Neuronal stem cell (in vitro differentiated cells): ENCODE measurements at regions not wholly inside any gene's neighbourhood (a gene's known extent, or its start where the extent isn't known, plus 50 kb on each side); places are given as distances from the start of the nearest gene placed in this dataset.
A peak's percentile ranks its signal among the peaks of the same experiment; 100 is the strongest.

Experiments used
- DNase-seq: peaks from one replicate; pipeline ENCODE4 v3.0.0-alpha.2; 2013; ENCODE audit warnings: low spot score
- H2AFZ ChIP-seq: one replicate; pipeline ENCODE4 v1.6.1; 2013; ENCODE audit warnings: mild to moderate bottlenecking, low read length, inconsistent platforms
- H2AK5ac ChIP-seq: 2 replicates; pipeline ENCODE4 v1.6.1; 2013; ENCODE audit warnings: low read depth, mild to moderate bottlenecking, inconsistent platforms, low read length, moderate library complexity, mixed read lengths
- H2BK120ac ChIP-seq: 2 replicates; pipeline ENCODE4 v1.6.1; 2013; ENCODE audit warnings: low read depth, mild to moderate bottlenecking, inconsistent platforms, low read length, moderate library complexity, mixed read lengths
- H2BK12ac ChIP-seq: one replicate; pipeline ENCODE4 v1.6.1; 2013; ENCODE audit warnings: low read length, inconsistent platforms
- H2BK15ac ChIP-seq: 2 replicates; pipeline ENCODE4 v1.6.1; 2013; ENCODE audit warnings: mild to moderate bottlenecking, low read length, inconsistent platforms, mixed read lengths
- H2BK5ac ChIP-seq: one replicate; pipeline ENCODE4 v1.6.1; 2013; ENCODE audit warnings: inconsistent platforms, mild to moderate bottlenecking, low read length, moderate library complexity
- H3K14ac ChIP-seq: one replicate; pipeline ENCODE4 v1.6.1; 2013; ENCODE audit warnings: low read length, inconsistent platforms
- H3K18ac ChIP-seq: 2 replicates; pipeline ENCODE4 v1.6.1; 2013; ENCODE audit warnings: low read length, inconsistent platforms
- H3K23ac ChIP-seq: 2 replicates; pipeline ENCODE4 v1.6.1; 2013; ENCODE audit warnings: low read depth, mild to moderate bottlenecking, mixed read lengths, low read length, inconsistent platforms; ENCODE audit not compliant: poor library complexity
- H3K27ac ChIP-seq: replicated peaks from 3 replicates; pipeline ENCODE4 v1.5.1; 2013; ENCODE audit warnings: low read length, inconsistent platforms
- H3K27me3 ChIP-seq, 3 experiments: 2 replicates each; pipeline ENCODE4 v1.6.1; 2013; ENCODE audit warnings: low read length in 3 of 3, mild to moderate bottlenecking in 2 of 3, inconsistent platforms in 1 of 3, low read depth in 1 of 3, mixed read lengths in 1 of 3, moderate library complexity in 1 of 3; ENCODE audit not compliant: control insufficient read depth in 3 of 3, insufficient read depth in 3 of 3
- H3K36me3 ChIP-seq, 2 donors: replicated peaks in 1 of 2; 2 replicates each; pipeline ENCODE4 v1.6.1; 2013; ENCODE audit warnings: low read length in 2 of 2; ENCODE audit not compliant: control insufficient read depth in 2 of 2, insufficient read depth in 2 of 2
- H3K4ac ChIP-seq: 2 replicates; pipeline ENCODE4 v1.6.1; 2013; ENCODE audit warnings: inconsistent platforms, mild to moderate bottlenecking, low read length, moderate library complexity
- H3K4me1 ChIP-seq, 2 donors: 1 replicate in 1 of 2; 2 replicates in 1 of 2; pipeline ENCODE4 v1.6.1; 2013; ENCODE audit warnings: low read length in 2 of 2, low read depth in 1 of 2; ENCODE audit not compliant: control insufficient read depth in 2 of 2, insufficient read depth in 1 of 2
- H3K4me2 ChIP-seq: one replicate; pipeline ENCODE4 v1.6.1; 2013; ENCODE audit warnings: mild to moderate bottlenecking, low read length, inconsistent platforms; ENCODE audit not compliant: insufficient read depth, poor library complexity, severe bottlenecking
- H3K4me3 ChIP-seq, 2 donors: 2 replicates each; pipeline ENCODE4 v1.5.1; 2013; ENCODE audit warnings: low read length in 2 of 2, mild to moderate bottlenecking in 2 of 2, inconsistent platforms in 1 of 2, moderate library complexity in 1 of 2
- H3K79me1 ChIP-seq: one replicate; pipeline ENCODE4 v1.6.1; 2013; ENCODE audit warnings: low read depth, mild to moderate bottlenecking, inconsistent platforms, low read length, moderate library complexity
- H3K9ac ChIP-seq: one replicate; pipeline ENCODE4 v1.6.1; 2013; ENCODE audit warnings: mild to moderate bottlenecking, low read depth, low read length, inconsistent platforms; ENCODE audit not compliant: poor library complexity
- H3K9me3 ChIP-seq, 2 donors: replicated peaks in 1 of 2; 2 replicates each; pipeline versions ENCODE3 to v1.6.1; 2013; ENCODE audit warnings: low read length in 2 of 2, mild to moderate bottlenecking in 2 of 2, inconsistent platforms in 1 of 2, low read depth in 1 of 2, mixed read lengths in 1 of 2, moderate library complexity in 1 of 2; ENCODE audit not compliant: control insufficient read depth in 2 of 2, insufficient read depth in 1 of 2
- H4K8ac ChIP-seq: one replicate; pipeline ENCODE4 v1.6.1; 2013; ENCODE audit warnings: low read depth, mild to moderate bottlenecking, inconsistent platforms, low read length, moderate library complexity
- H4K91ac ChIP-seq: one replicate; pipeline ENCODE4 v1.6.1; 2013; ENCODE audit warnings: low read length, low read depth, mild to moderate bottlenecking, inconsistent platforms; ENCODE audit not compliant: poor library complexity
- WGBS, 2 donors: extraction: QIAGEN DNeasy Blood & Tissue Kit; methylation state at CpG; one replicate each; pipeline ENCODE4 v1.1.7; 2013; ENCODE audit warnings: missing lambda C conversion rate in 2 of 2, mixed read lengths in 1 of 2; ENCODE audit not compliant: insufficient read length in 2 of 2, insufficient replicate concordance in 1 of 2; ENCODE audit errors: extremely low coverage in 2 of 2; 5-methylcytosine and 5-hydroxymethylcytosine counted together

DNA sequence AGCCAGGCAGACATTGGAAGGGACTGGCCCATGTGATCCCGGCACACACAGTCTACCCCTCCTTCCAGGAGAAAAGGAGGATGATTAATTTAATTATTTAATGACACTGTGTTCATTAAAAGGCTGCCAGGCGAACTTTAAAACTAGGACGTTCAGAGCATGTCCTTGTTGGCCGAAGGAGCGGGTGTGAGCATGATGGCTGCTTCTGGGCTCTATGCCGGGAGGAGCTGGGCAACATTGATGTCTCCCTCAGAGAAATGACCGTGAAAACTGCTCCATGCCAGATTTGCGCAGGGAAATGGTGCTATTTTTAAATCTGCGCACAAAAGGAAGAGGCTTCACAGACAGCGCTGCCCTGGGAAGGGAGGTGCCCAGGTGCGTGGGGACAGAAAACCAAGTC, 284.9 kb upstream of the IRX4 start:
- no peaks in the 10 kb centered on the region for H3K27me3 ChIP-seq
- H3K79me1 ChIP-seq, result no peaks in the 10 kb centered on the region
- H4K8ac ChIP-seq, result no peak overlapping the region
- H3K4me1 ChIP-seq, result peaks cover 0 to 17% of the 10 kb centered on the region in 2 donors
- H2AFZ ChIP-seq, result no peak overlapping the region
- H2BK12ac ChIP-seq, result no peak overlapping the region
- H2BK15ac ChIP-seq, result no peak overlapping the region
- no peak overlapping the region for H2AK5ac ChIP-seq
- no peak overlapping the region for H3K14ac ChIP-seq
- no peak overlapping the region for H3K4me3 ChIP-seq
- no peak for DNase-seq
- no peak overlapping the region for H2BK120ac ChIP-seq
- H2BK5ac ChIP-seq, result no peak overlapping the region
- no peak overlapping the region for H3K4ac ChIP-seq
- H3K27ac ChIP-seq, result no peak overlapping the region
- no peaks in the 10 kb centered on the region for H3K9me3 ChIP-seq
- H3K36me3 ChIP-seq, result no peaks in the 10 kb centered on the region
- no CpG with 5 or more reads among the region's 11 CpGs for WGBS, 2 donors
- H3K23ac ChIP-seq, result no peak overlapping the region
- H3K9ac ChIP-seq, result no peak overlapping the region
- H3K4me2 ChIP-seq, result no peak overlapping the region
- H4K91ac ChIP-seq, result no peak overlapping the region
- no peak overlapping the region for H3K18ac ChIP-seq

DNA sequence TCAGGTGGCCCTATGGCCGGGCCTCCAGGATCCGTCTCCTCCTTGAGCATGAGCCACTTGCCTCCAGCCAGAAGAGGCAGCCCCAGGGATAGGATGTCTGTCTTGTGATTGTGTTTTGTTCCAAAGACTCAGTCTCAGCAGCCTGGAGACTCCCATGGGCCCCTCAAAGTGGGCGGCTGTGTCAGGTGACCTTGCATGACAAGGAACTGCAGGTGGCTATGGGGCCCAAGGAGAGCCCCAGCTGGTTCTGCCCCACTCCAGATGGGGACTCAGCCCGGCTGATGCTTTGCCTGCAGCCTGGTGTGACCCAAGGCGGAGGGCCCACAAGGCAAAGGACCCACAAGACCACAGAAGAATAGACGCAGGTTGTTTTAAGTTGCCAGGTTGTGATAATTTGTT, 284.3 kb upstream of the IRX4 start:
- no CpG with 5 or more reads among the region's 6 CpGs for WGBS, 2 donors
- Histone ChIP-seq H2BK120ac (no peak overlapping the region), H2BK5ac (no peak overlapping the region), H4K91ac (no peak overlapping the region), H4K8ac (no peak overlapping the region), H3K14ac (no peak overlapping the region), H3K23ac (no peak overlapping the region), H3K9me3 (no peaks in the 10 kb centered on the region), H3K18ac (peak overlapping the region; percentile 71), H2AK5ac (peak overlapping the region; percentile 15), H3K9ac (no peak overlapping the region), H2AFZ (peak overlapping the region; percentile 33), H2BK12ac (no peak overlapping the region), H3K36me3 (no peaks in the 10 kb centered on the region), H3K27ac (no peak overlapping the region), H2BK15ac (no peak overlapping the region), H3K4me3 (no peak overlapping the region), H3K79me1 (no peaks in the 10 kb centered on the region), H3K4me1 (peaks cover 0 to 17% of the 10 kb centered on the region in 2 donors), H3K27me3 (no peaks in the 10 kb centered on the region), H3K4me2 (no peak overlapping the region), H3K4ac (no peak overlapping the region)
- DNase-seq, result no peak

DNA sequence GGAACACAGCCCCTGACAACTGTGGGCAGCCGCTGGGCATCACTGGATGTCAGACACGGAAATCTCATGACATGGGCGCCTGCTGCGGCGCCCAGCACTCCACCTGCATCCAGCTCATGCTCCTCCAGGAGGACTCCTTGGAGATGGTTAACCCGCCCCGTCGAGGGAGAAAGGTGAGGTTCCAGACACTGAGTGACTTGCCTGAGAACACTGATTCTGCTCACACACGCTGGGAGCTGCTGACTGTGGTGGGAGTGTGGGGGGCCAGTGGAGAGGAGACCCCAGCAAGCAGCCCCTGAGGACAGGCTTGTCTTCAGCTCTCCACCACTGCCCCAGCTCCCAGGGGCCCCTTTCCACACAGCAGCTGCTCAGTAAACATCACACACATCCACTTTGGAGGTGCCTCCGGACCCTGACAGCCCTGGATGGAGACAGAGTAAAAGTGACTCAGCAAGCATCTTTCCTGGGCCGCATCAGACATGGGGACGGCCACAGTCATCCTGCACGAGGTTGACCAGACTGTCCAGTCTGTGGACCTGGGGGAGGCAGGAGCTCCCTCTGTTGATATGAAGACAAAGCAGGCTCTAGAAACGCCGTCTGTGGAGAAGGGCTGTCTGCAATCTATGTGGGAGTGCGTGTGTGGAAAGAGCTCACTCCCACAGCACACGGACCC, 283.7 kb upstream of the IRX4 start:
- no peak for DNase-seq
- H3K14ac ChIP-seq, result no peak overlapping the region
- no peaks in the 10 kb centered on the region for H3K79me1 ChIP-seq
- H2BK120ac ChIP-seq, result no peak overlapping the region
- H2BK15ac ChIP-seq, result no peak overlapping the region
- peak overlapping the region; percentile 30 for H2BK12ac ChIP-seq
- H3K9me3 ChIP-seq, result no peaks in the 10 kb centered on the region
- H3K27me3 ChIP-seq, result no peaks in the 10 kb centered on the region
- no peak overlapping the region for H3K9ac ChIP-seq
- no peak overlapping the region for H4K91ac ChIP-seq
- no peak overlapping the region for H3K4ac ChIP-seq
- peaks cover 0 to 15% of the 10 kb centered on the region in 2 donors for H3K4me1 ChIP-seq
- no peak overlapping the region for H3K4me3 ChIP-seq
- H2AK5ac ChIP-seq, result peak overlapping the region; percentile 29
- WGBS, 2 donors, result no CpG with 5 or more reads among the region's 17 CpGs
- H3K18ac ChIP-seq, result peak overlapping the region; percentile 71
- peak overlapping the region; percentile 33 for H2AFZ ChIP-seq
- H4K8ac ChIP-seq, result no peak overlapping the region
- H3K36me3 ChIP-seq, result no peaks in the 10 kb centered on the region
- H3K23ac ChIP-seq, result no peak overlapping the region
- H3K4me2 ChIP-seq, result no peak overlapping the region
- no peak overlapping the region for H2BK5ac ChIP-seq
- H3K27ac ChIP-seq, result no peak overlapping the region

DNA sequence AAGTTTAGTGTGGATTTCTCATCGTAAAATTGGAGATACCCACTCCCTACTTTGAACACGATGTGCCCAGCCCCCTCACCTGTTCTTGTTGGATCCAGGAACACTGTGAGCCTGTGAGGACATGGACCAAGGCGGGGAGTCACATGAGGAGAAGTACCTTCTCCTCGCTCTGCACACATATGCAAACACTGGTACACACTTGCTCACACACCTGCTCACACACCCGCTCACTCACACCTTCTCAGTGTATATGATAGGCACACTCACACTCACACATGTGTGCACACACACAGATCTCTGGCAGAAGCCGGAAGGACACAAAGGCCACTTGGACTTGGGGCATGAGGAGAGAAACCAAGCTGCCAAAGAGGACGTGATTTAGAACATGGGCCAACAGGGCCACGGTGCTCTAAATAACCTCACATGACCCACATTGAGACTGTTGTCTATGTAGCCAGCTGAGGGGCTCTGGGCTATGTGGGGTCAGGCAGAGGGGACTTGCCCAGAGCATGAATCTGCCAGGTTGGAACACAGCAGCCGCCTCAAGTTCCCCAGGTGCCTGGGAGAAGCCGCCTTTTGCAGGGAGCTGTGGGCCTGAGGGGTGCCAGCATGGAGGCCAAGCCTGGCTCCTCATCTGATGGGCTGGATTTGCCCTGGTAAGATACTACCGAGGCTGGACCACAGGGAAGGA, 283.0 kb upstream of the IRX4 start:
- Histone ChIP-seq H3K9ac (no peak overlapping the region), H4K91ac (no peak overlapping the region), H3K27ac (no peak overlapping the region), H2BK5ac (no peak overlapping the region), H3K9me3 (no peaks in the 10 kb centered on the region), H3K79me1 (no peaks in the 10 kb centered on the region), H2BK12ac (peak overlapping the region; percentile 30), H2AFZ (peak overlapping the region; percentile 57), H3K23ac (peak overlapping the region; percentile 22), H3K4me2 (no peak overlapping the region), H2BK120ac (no peak overlapping the region), H3K36me3 (no peaks in the 10 kb centered on the region), H3K4ac (no peak overlapping the region), H2AK5ac (peak overlapping the region; percentile 29), H4K8ac (no peak overlapping the region), H3K4me3 (no peak overlapping the region), H3K4me1 (peaks cover 0 to 10% of the 10 kb centered on the region in 2 donors), H3K18ac (no peak overlapping the region), H3K27me3 (no peaks in the 10 kb centered on the region), H3K14ac (peak overlapping the region; percentile 14), H2BK15ac (no peak overlapping the region)
- no peak for DNase-seq
- no CpG with 5 or more reads among the region's 11 CpGs for WGBS, 2 donors
